Tibial nerve (tissue), 4 donors: ENCODE measurements at regions not wholly inside any gene's neighbourhood (a gene's known extent, or its start where the extent isn't known, plus 50 kb on each side); places are given as distances from the start of the nearest gene placed in this dataset.

Experiments
- EP300 ChIP-seq, 2 donors: sonication (generic); formaldehyde crosslinking; IDR thresholded peaks; one replicate each; pipeline ENCODE4 v1.6.1; 2017; ENCODE audit warnings: antibody characterized with exemption in 2 of 2, mild to moderate bottlenecking in 1 of 2
- POLR2A ChIP-seq, 2 donors: fragments of 450-650 bp; IDR thresholded peaks; one replicate each; pipeline ENCODE4 v1.6.1; 2017; ENCODE audit warnings: antibody characterized with exemption in 2 of 2, mild to moderate bottlenecking in 2 of 2, moderate library complexity in 2 of 2
- TF ChIP-seq, protein P1 (sequence below), 5 experiments: fragments of 200-600 bp in 3 of 5; fragments of 450-650 bp in 2 of 5; sonication (generic) in 3 of 5; IDR thresholded peaks; one replicate each; pipeline ENCODE4 v1.5.1; 2016 to 2019; ENCODE audit warnings: antibody characterized with exemption in 5 of 5, mild to moderate bottlenecking in 3 of 5, moderate library complexity in 2 of 5

DNA sequence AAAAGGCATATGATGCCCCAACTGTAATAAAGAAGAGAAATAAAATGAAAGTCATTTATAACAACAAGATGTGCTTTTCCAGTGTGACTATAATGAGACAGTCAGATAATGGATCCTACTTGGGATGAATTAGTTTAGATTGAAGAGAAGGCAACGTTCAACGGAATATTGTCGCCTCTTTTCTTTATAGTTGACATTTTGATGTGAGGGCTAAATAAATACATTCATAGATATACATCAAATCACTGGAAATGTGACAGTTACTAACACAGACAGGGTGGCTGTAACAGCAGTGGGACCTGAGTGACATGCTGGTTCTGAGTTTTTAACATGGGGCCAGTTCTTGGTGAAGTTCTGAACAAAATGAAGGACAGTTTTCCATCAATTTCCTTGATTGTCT, 61.1 kb upstream of the ATP2B2 start:
- TF ChIP-seq, protein P1, sequence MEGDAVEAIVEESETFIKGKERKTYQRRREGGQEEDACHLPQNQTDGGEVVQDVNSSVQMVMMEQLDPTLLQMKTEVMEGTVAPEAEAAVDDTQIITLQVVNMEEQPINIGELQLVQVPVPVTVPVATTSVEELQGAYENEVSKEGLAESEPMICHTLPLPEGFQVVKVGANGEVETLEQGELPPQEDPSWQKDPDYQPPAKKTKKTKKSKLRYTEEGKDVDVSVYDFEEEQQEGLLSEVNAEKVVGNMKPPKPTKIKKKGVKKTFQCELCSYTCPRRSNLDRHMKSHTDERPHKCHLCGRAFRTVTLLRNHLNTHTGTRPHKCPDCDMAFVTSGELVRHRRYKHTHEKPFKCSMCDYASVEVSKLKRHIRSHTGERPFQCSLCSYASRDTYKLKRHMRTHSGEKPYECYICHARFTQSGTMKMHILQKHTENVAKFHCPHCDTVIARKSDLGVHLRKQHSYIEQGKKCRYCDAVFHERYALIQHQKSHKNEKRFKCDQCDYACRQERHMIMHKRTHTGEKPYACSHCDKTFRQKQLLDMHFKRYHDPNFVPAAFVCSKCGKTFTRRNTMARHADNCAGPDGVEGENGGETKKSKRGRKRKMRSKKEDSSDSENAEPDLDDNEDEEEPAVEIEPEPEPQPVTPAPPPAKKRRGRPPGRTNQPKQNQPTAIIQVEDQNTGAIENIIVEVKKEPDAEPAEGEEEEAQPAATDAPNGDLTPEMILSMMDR (IDR thresholded peaks at IDR 0.05) = no peak
- no peak for TF ChIP-seq EP300 (IDR thresholded peaks at IDR 0.05)
- TF ChIP-seq POLR2A (IDR thresholded peaks at IDR 0.05) = no peak
